ENCODE measurements at regions not wholly inside any gene's neighbourhood (a gene's known extent, or its start where the extent isn't known, plus 50 kb on each side); places are given as distances from the start of the nearest gene placed in this dataset.

GRCh38 chr3:103059432-103059831, 624.6 kb downstream of the ZPLD1 start:
- no peaks in the 10 kb centered on the region for H3K27me3 Mint-ChIP-seq (ENCODE audit: low read depth, poor library complexity)
- no peaks in the 10 kb centered on the region for H3K4me1 Mint-ChIP-seq
- DNase-seq: no peak
- TF ChIP-seq CTCF (IDR thresholded peaks at IDR 0.05): no peak
- H3K4me3 Mint-ChIP-seq: no peak overlapping the region
- no peak overlapping the region for H3K27ac Mint-ChIP-seq
- H3K9me3 Mint-ChIP-seq: no peaks in the 10 kb centered on the region
- H3K36me3 Mint-ChIP-seq (ENCODE audit: low read depth): no peaks in the 10 kb centered on the region

GRCh38 chr3:103060242-103060641, 625.4 kb downstream of the ZPLD1 start:
- Mint-ChIP-seq H3K4me3 (no peak overlapping the region), H3K36me3 (ENCODE audit: low read depth) (no peaks in the 10 kb centered on the region), H3K27ac (no peak overlapping the region), H3K9me3 (no peaks in the 10 kb centered on the region), H3K4me1 (no peaks in the 10 kb centered on the region), H3K27me3 (ENCODE audit: low read depth, poor library complexity) (no peaks in the 10 kb centered on the region)
- DNase-seq: no peak
- TF ChIP-seq CTCF (IDR thresholded peaks at IDR 0.05): no peak

GRCh38 chr3:103067963-103068362, 633.1 kb downstream of the ZPLD1 start:
- H3K4me1 Mint-ChIP-seq: no peaks in the 10 kb centered on the region
- H3K27ac Mint-ChIP-seq: no peak overlapping the region
- DNase-seq: no peak
- no peaks in the 10 kb centered on the region for H3K27me3 Mint-ChIP-seq (ENCODE audit: low read depth, poor library complexity)
- no peaks in the 10 kb centered on the region for H3K9me3 Mint-ChIP-seq
- H3K36me3 Mint-ChIP-seq (ENCODE audit: low read depth): no peaks in the 10 kb centered on the region
- no peak overlapping the region for H3K4me3 Mint-ChIP-seq
- no peak for TF ChIP-seq CTCF (IDR thresholded peaks at IDR 0.05)

- H3K4me3 Mint-ChIP-seq: no peak overlapping the region
- no peaks in the 10 kb centered on the region for H3K9me3 Mint-ChIP-seq
- DNase-seq: no peak
- no peak for TF ChIP-seq CTCF (IDR thresholded peaks at IDR 0.05)
- no peaks in the 10 kb centered on the region for H3K4me1 Mint-ChIP-seq
- no peaks in the 10 kb centered on the region for H3K27me3 Mint-ChIP-seq (ENCODE audit: low read depth, poor library complexity)
- H3K27ac Mint-ChIP-seq: no peak overlapping the region
- H3K36me3 Mint-ChIP-seq (ENCODE audit: low read depth): no peaks in the 10 kb centered on the region
Observed at GRCh38 chr3:103075282-103075681, 640.5 kb downstream of the ZPLD1 start.

- Mint-ChIP-seq H3K9me3 (no peaks in the 10 kb centered on the region), H3K36me3 (ENCODE audit: low read depth) (no peaks in the 10 kb centered on the region), H3K4me3 (no peak overlapping the region), H3K4me1 (no peaks in the 10 kb centered on the region), H3K27ac (no peak overlapping the region), H3K27me3 (ENCODE audit: low read depth, poor library complexity) (no peaks in the 10 kb centered on the region)
- no peak for DNase-seq
- TF ChIP-seq CTCF (IDR thresholded peaks at IDR 0.05): no peak
Observed at GRCh38 chr3:103077910-103078309, 643.1 kb downstream of the ZPLD1 start.

- Mint-ChIP-seq H3K9me3 (no peaks in the 10 kb centered on the region), H3K4me3 (no peak overlapping the region), H3K36me3 (ENCODE audit: low read depth) (no peaks in the 10 kb centered on the region), H3K4me1 (no peaks in the 10 kb centered on the region), H3K27me3 (ENCODE audit: low read depth, poor library complexity) (no peaks in the 10 kb centered on the region), H3K27ac (no peak overlapping the region)
- no peak for DNase-seq
- TF ChIP-seq CTCF (IDR thresholded peaks at IDR 0.05): no peak
Observed at GRCh38 chr3:103082501-103082900, 647.7 kb downstream of the ZPLD1 start.
